ENCODE measurements at regions not wholly inside any gene's neighbourhood (a gene's known extent, or its start where the extent isn't known, plus 50 kb on each side); places are given as distances from the start of the nearest gene placed in this dataset.

DNA sequence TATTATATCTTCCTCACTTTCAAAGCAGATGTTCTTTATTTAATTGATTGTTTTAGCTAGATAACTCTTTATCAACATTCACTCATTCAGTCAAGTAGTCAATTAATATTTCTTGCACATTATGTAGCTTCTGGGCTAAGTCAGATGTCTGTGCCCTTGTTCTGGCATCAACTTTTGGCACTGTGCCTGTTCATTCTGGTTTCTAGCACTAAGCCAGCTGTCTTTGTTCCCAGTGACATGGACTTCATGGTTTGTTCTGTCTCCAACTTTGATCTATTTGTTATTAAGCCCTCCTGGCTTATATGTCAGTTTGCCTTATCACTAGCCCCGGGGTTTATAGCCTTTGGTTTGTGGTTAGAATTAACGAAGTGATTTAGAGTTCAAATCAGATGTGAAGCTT lies 247.9 kb upstream of the SYT4 start:
- TF ChIP-seq, protein P1, sequence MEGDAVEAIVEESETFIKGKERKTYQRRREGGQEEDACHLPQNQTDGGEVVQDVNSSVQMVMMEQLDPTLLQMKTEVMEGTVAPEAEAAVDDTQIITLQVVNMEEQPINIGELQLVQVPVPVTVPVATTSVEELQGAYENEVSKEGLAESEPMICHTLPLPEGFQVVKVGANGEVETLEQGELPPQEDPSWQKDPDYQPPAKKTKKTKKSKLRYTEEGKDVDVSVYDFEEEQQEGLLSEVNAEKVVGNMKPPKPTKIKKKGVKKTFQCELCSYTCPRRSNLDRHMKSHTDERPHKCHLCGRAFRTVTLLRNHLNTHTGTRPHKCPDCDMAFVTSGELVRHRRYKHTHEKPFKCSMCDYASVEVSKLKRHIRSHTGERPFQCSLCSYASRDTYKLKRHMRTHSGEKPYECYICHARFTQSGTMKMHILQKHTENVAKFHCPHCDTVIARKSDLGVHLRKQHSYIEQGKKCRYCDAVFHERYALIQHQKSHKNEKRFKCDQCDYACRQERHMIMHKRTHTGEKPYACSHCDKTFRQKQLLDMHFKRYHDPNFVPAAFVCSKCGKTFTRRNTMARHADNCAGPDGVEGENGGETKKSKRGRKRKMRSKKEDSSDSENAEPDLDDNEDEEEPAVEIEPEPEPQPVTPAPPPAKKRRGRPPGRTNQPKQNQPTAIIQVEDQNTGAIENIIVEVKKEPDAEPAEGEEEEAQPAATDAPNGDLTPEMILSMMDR (IDR thresholded peaks at IDR 0.05): no peak
- no peak for TF ChIP-seq POLR2A (IDR thresholded peaks at IDR 0.05)
- DNase-seq (ENCODE audit: low spot score in 2 of 2): no peak
- 14 to 35% methylated on average over 2 of the region's 2 CpGs for WGBS, 2 donors
- no peak overlapping the region for H3K4me3 ChIP-seq (ENCODE audit: low read depth, poor library complexity, severe bottlenecking)
- intact Hi-C loops (cut with DNase I; ENCODE audit: low total_unique reads): no loop called here

DNA sequence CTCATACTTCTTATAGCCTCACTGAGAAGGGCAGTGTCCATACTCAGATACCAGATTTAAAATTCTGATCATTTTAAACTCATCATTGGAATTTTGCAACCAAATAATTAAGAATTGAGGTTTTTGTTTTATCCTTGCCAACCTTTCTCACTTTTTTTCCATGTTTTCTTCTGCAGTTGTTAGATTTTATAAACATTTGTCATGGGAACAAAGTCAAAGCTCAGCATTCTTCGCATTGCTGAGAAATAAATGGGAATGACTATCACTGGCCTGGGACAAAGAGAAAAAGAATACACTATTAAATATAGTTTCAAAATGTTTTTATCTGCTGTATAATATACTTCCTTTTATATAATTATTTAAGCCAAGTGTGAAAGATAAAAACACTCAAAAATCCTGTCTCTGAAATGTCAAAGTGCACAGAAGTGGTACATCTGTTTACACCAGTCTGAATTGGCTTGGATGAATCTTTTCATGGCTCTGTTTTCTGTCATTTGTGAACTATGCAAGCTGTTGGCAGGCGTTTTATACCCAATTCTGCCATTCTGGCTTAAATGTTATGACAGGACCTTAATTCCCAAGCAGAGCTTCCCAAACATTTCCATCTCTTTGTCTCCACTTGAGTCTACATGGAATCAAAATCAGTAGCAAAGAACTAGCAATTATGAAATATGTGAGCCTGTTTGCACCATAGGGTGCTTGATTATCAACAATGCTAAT lies 249.3 kb upstream of the SYT4 start:
- TF ChIP-seq, protein P1 (IDR thresholded peaks at IDR 0.05): no peak
- TF ChIP-seq POLR2A (IDR thresholded peaks at IDR 0.05): no peak
- 35 to 54% methylated on average over 2 of the region's 2 CpGs for WGBS, 2 donors

DNA sequence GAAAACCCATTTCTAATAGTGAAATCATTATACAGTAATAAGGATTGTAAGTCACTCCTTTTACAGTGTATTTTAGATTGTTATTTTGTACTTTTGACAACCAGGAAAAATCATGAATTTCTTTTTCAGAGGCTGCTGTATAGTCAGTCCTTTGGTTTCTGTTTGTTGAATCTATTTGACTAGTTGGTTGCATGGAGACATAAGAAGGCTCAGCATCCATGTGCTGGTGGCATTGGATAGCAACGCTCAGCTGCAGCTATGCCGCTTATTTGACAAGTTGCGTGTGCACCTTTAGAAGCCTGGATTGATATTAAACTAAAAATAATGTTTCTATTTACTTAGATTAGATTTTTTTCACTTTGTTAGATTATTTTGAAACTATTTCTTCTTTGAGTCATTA lies 254.1 kb upstream of the SYT4 start:
- H3K4me3 ChIP-seq (ENCODE audit: low read depth, poor library complexity, severe bottlenecking): no peak overlapping the region
- WGBS, 2 donors: 95 to 96% methylated on average over 3 of the region's 3 CpGs
- TF ChIP-seq, protein P1 (IDR thresholded peaks at IDR 0.05): no peak
- TF ChIP-seq POLR2A (IDR thresholded peaks at IDR 0.05): no peak
- DNase-seq (ENCODE audit: low spot score in 2 of 2): no peak
- intact Hi-C loops (cut with DNase I; ENCODE audit: low total_unique reads): no loop called here

More for the DNA sequence above, 249.3 kb upstream of the SYT4 start:
- intact Hi-C loops (cut with DNase I; ENCODE audit: low total_unique reads): no loop called here
- no peak overlapping the region for H3K4me3 ChIP-seq (ENCODE audit: low read depth, poor library complexity, severe bottlenecking)
- DNase-seq (ENCODE audit: low spot score in 2 of 2): no peak

DNA sequence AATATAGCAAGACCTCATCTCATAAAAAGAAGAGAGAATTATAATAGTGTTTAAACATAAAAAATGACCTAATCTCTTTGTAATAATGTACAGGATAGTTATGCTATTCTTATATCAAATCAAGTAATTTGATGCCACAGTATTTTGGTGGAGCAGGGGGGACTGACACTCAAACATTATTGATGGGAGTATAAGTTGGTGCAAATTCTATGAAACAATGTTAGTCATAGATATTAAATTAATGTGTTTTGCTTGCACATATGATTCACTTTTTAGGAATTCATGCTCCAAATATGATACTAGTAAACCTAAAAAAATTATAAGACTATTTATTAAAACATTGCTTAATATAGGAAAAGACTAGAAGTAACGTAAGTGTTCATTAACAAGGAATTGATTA lies 256.1 kb upstream of the SYT4 start:
- intact Hi-C loops (cut with DNase I; ENCODE audit: low total_unique reads): no loop called here
- no peak overlapping the region for H3K4me3 ChIP-seq (ENCODE audit: low read depth, poor library complexity, severe bottlenecking)
- DNase-seq (ENCODE audit: low spot score in 2 of 2): no peak
- TF ChIP-seq POLR2A (IDR thresholded peaks at IDR 0.05): no peak
- TF ChIP-seq, protein P1 (IDR thresholded peaks at IDR 0.05): no peak
- WGBS, 2 donors: 90 to 92% methylated on average over 1 of the region's 1 CpG

DNA sequence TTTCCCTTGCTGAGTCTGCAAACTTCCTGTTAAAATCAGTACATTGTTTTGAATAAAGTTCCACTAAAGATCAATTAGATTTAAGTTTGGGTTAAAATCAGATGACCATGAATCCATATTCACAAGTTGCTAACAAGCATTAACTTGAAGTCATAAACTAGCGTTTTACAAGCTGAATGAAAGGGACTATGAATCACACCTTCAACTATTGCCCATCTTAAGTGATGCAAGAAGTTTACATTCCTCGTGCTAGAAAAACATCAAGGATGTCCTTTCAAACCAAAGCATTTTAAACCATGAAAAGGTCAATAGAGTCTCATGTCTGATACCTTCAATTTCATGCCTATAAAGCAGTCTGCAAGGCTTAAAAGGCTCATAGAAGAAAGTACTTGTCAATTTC lies 257.2 kb upstream of the SYT4 start:
- 34 to 36% methylated on average over 2 of the region's 2 CpGs for WGBS, 2 donors
- no peak overlapping the region for H3K4me3 ChIP-seq (ENCODE audit: low read depth, poor library complexity, severe bottlenecking)

More for the DNA sequence above, 257.2 kb upstream of the SYT4 start:
- TF ChIP-seq POLR2A (IDR thresholded peaks at IDR 0.05): no peak
- TF ChIP-seq, protein P1 (IDR thresholded peaks at IDR 0.05): no peak
- DNase-seq (ENCODE audit: low spot score in 2 of 2): no peak
- intact Hi-C loops (cut with DNase I; ENCODE audit: low total_unique reads): no loop called here
